Smooth muscle cell (in vitro differentiated cells): ENCODE measurements at regions not wholly inside any gene's neighbourhood (a gene's known extent, or its start where the extent isn't known, plus 50 kb on each side); places are given as distances from the start of the nearest gene placed in this dataset.
"Not testable (repeated sequence)": the region's sequence is repeated elsewhere in the genome, so short reads cannot be mapped to it uniquely, and the experiment has no call there.

ENCODE experiments used
- DNase-seq: peaks from one replicate; lab custom pipeline; 2025; ENCODE audit not compliant: unreplicated experiment; lab: John Stamatoyannopoulos, UW
- H2AFZ ChIP-seq: fragments of 200-600 bp; sonication (generic); 2 replicates; pipeline ENCODE4 v1.6.0; 2016; ENCODE audit warnings: antibody characterized with exemption, low read depth, mild to moderate bottlenecking
- H3F3A ChIP-seq: fragments of 200-600 bp; sonication (generic); 2 replicates; pipeline ENCODE4 v1.6.0; 2017; ENCODE audit warnings: antibody characterized with exemption, low read depth
- H3K27ac ChIP-seq: fragments of 200-600 bp; sonication (generic); 2 replicates; pipeline ENCODE4 v1.5.1; 2016; ENCODE audit warnings: low read depth, mild to moderate bottlenecking
- H3K27me3 ChIP-seq: fragments of 200-600 bp; sonication (generic); 2 replicates; pipeline ENCODE4 v1.6.1; 2016; ENCODE audit warnings: low read depth, mild to moderate bottlenecking
- H3K36me3 ChIP-seq: fragments of 200-600 bp; sonication (generic); 2 replicates; pipeline ENCODE4 v1.5.1; 2016; ENCODE audit warnings: low read depth
- H3K4me1 ChIP-seq: fragments of 200-600 bp; sonication (generic); 2 replicates; pipeline ENCODE4 v1.5.1; 2016; ENCODE audit warnings: low read depth
- H3K4me2 ChIP-seq: fragments of 200-600 bp; sonication (generic); 2 replicates; pipeline ENCODE4 v1.6.0; 2016; ENCODE audit warnings: mild to moderate bottlenecking
- H3K4me3 ChIP-seq: fragments of 200-600 bp; sonication (generic); 2 replicates; pipeline ENCODE4 v1.5.1; 2016; ENCODE audit warnings: mild to moderate bottlenecking
- H3K79me2 ChIP-seq: fragments of 200-600 bp; sonication (generic); 2 replicates; pipeline ENCODE4 v1.6.0; 2016; ENCODE audit warnings: low read depth, mild to moderate bottlenecking
- H3K9ac ChIP-seq: fragments of 200-600 bp; sonication (generic); 2 replicates; pipeline ENCODE4 v1.6.0; 2016; ENCODE audit warnings: low read depth
- H3K9me3 ChIP-seq: fragments of 200-600 bp; sonication (generic); replicated peaks from 2 replicates; pipeline ENCODE4 v1.5.1; 2016; ENCODE audit warnings: low read depth
- H4K20me1 ChIP-seq: fragments of 200-600 bp; sonication (generic); 2 replicates; pipeline ENCODE4 v1.6.0; 2016; ENCODE audit warnings: low read depth
- WGBS: methylation state at CpG from one replicate; pipeline ENCODE4 v1.1.7; 2016; ENCODE audit warnings: low lambda C conversion rate; 5-methylcytosine and 5-hydroxymethylcytosine counted together
- TF ChIP-seq, protein P1 (sequence below): fragments of 200-600 bp; sonication (generic); IDR thresholded peaks from 2 replicates; pipeline ENCODE4 v1.5.1; 2017; ENCODE audit warnings: borderline replicate concordance, mild to moderate bottlenecking, antibody characterized with exemption; ENCODE audit not compliant: insufficient read depth, poor library complexity, severe bottlenecking

DNA sequence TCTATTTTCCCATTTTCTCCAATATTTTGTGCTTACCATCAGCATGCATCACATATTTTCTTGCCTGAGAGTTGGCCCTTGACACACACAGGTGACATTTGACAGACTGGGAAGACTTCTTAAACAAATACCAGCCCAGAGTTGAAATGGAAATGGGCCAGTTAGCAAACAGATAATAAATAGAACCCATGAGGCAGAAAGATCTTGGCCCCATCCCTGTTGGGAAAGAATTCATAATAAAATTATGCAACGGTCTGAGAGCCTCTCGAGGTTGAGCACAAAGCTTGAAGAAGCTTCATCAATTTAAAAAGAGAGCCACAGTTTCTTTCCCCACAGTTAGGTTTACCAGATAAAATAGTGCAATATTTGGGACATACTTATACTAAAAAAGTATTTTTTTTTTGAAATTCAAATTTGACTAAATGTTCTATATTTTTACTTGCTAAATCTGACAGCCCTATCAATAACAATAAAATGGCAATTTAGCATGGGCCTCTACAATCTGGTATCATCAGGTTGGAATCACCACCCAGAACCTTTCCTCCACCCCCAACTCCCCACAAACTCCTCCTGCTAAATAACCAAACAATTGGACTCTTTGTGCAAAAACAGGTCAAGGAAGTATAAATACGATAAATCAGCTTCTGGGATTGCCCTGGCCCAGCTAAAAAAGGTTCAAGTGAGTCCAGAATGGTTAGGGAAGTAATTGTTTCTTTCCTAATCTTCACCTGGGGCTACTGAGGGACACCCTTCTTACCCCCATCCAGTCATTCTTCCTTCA lies 129.8 kb downstream of the CD164 start:
- no peak overlapping the region for H3K27ac ChIP-seq
- TF ChIP-seq, protein P1, sequence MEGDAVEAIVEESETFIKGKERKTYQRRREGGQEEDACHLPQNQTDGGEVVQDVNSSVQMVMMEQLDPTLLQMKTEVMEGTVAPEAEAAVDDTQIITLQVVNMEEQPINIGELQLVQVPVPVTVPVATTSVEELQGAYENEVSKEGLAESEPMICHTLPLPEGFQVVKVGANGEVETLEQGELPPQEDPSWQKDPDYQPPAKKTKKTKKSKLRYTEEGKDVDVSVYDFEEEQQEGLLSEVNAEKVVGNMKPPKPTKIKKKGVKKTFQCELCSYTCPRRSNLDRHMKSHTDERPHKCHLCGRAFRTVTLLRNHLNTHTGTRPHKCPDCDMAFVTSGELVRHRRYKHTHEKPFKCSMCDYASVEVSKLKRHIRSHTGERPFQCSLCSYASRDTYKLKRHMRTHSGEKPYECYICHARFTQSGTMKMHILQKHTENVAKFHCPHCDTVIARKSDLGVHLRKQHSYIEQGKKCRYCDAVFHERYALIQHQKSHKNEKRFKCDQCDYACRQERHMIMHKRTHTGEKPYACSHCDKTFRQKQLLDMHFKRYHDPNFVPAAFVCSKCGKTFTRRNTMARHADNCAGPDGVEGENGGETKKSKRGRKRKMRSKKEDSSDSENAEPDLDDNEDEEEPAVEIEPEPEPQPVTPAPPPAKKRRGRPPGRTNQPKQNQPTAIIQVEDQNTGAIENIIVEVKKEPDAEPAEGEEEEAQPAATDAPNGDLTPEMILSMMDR = no peak
- no peak overlapping the region for H3K4me3 ChIP-seq
- H3F3A ChIP-seq = no peaks in the 10 kb centered on the region
- WGBS = 78% methylated on average over 3 of the region's 3 CpGs
- H3K4me2 ChIP-seq = no peak overlapping the region
- H3K36me3 ChIP-seq = no peaks in the 10 kb centered on the region
- no peaks in the 10 kb centered on the region for H3K4me1 ChIP-seq
- no peak for DNase-seq
- no peak overlapping the region for H3K9ac ChIP-seq
- H3K79me2 ChIP-seq = no peaks in the 10 kb centered on the region
- no peaks in the 10 kb centered on the region for H3K27me3 ChIP-seq
- H3K9me3 ChIP-seq = no peaks in the 10 kb centered on the region
- no peak overlapping the region for H2AFZ ChIP-seq
- no peaks in the 10 kb centered on the region for H4K20me1 ChIP-seq

DNA sequence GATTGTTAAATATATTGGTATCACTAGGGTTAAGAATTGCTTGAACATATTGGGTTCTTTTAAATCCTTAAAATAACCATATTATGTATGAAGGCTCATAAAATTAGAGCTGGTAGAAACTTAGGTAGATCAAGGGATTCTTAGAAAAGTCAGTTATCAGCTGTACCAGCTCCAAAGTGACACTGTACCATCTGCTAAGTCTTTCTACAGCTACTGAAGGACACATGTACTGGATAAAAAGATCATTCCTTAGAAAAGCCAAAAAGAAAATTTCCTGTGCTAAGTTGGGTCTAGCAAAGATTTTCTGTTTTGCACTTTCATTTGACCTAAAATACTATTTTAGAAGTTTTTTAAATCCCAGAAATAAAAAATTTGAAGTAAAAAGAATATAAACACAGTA lies 130.4 kb downstream of the CD164 start:
- no peaks in the 10 kb centered on the region for H3K4me1 ChIP-seq
- no peak overlapping the region for H3K4me3 ChIP-seq
- no peaks in the 10 kb centered on the region for H3K36me3 ChIP-seq
- no peaks in the 10 kb centered on the region for H3K79me2 ChIP-seq
- no peaks in the 10 kb centered on the region for H3K9me3 ChIP-seq
- no peak for DNase-seq
- TF ChIP-seq, protein P1 = no peak
- no peaks in the 10 kb centered on the region for H4K20me1 ChIP-seq
- no peak overlapping the region for H3K27ac ChIP-seq
- H3F3A ChIP-seq = no peaks in the 10 kb centered on the region
- no peak overlapping the region for H2AFZ ChIP-seq
- no peak overlapping the region for H3K9ac ChIP-seq
- H3K4me2 ChIP-seq = no peak overlapping the region
- H3K27me3 ChIP-seq = no peaks in the 10 kb centered on the region

DNA sequence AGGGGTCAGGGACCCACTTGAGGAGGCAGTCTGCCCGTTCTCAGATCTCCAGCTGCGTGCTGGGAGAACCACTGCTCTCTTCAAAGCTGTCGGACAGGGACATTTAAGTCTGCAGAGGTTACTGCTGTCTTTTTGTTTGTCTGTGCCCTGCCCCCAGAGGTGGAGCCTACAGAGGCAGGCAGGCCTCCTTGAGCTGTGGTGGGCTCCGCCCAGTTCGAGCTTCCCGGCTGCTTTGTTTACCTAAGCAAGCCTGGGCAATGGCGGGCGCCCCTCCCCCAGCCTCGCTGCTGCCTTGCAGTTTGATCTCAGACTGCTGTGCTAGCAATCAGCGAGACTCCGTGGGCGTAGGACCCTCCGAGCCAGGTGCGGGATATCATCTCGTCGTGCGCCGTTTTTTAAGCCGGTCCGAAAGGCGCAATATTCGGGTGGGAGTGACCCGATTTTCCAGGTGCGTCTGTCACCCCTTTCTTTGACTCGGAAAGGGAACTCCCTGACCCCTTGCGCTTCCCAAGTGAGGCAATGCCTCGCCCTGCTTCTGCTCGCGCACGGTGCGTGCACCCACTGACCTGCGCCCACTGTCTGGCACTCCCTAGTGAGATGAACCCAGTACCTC lies 131.6 kb downstream of the CD164 start:
- not testable (repeated sequence) for H3K9ac ChIP-seq, H4K20me1 ChIP-seq, DNase-seq, H3K4me3 ChIP-seq, H3K27ac ChIP-seq, H3K79me2 ChIP-seq, H3F3A ChIP-seq, H2AFZ ChIP-seq, H3K9me3 ChIP-seq, H3K36me3 ChIP-seq, H3K27me3 ChIP-seq, H3K4me1 ChIP-seq
- peak overlapping the region; percentile 70 for H3K4me2 ChIP-seq
- 35% methylated on average over 13 of the region's 32 CpGs for WGBS

DNA sequence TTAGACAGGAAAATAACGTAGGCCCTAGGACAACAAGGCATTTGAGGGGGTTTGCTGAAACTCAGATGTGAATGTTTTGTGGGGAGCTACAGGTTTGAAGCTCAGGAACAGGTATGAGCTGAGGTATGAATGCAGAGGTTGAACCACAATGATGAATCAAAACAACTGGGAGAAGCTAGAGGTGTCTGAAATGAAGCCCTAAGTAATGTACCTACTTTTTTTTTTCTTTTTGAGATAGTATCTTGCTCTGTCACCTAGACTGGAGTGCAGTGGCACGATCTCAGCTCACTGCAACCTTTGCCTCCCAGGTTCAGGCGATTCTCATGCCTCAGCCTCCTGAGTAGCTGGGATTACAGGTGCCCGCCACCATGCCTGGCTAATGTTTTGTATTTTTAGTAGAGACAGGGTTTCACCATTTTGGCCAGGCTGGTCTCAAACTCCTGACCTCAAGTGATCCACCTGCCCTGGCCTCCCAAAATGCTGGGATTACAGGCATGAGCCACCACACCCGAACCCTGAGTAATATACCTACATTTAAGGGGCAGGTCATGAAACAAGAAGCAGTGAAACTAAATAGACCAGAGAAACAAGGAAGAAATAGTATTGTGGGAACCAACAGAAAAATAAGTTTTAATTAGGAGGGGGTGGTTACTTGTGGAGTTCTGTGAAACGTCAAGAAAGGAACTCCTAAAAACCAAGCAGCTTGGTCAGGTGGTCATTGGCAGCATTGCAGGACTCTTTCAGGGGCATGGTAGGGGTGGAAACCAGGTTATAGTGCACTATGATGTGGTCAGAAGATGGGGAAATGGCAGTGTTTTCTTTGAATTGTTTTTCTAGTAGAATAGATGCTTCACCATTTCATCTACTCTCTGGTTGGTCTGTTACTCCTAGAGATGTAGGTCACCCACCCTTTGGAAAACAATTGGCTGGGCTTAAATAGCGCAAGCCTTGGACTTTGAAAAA lies 138.1 kb downstream of the CD164 start:
- Histone ChIP-seq H3K4me1 (no peaks in the 10 kb centered on the region), H3F3A (no peaks in the 10 kb centered on the region), H3K9me3 (no peaks in the 10 kb centered on the region), H3K4me3 (no peak overlapping the region), H3K27ac (no peak overlapping the region), H3K9ac (no peak overlapping the region), H4K20me1 (no peaks in the 10 kb centered on the region), H3K4me2 (no peak overlapping the region), H3K36me3 (no peaks in the 10 kb centered on the region), H3K79me2 (no peaks in the 10 kb centered on the region), H2AFZ (no peak overlapping the region), H3K27me3 (no peaks in the 10 kb centered on the region)
- no peak for DNase-seq
- TF ChIP-seq, protein P1 = no peak
- WGBS = 81% methylated on average over 7 of the region's 7 CpGs
